ENCODE measurements at regions not wholly inside any gene's neighbourhood (a gene's known extent, or its start where the extent isn't known, plus 50 kb on each side); places are given as distances from the start of the nearest gene placed in this dataset.

GRCh38 chr6:23678626-23679025 lies 447.4 kb upstream of the NRSN1 start:
- TF ChIP-seq ZNF362 (CRISPR knock-in tag; IDR thresholded peaks at IDR 0.05; ENCODE audit: borderline replicate concordance) (no peak), HBP1 (CRISPR knock-in tag; IDR thresholded peaks at IDR 0.05; ENCODE audit: low read depth) (no peak), ZNF792 (CRISPR knock-in tag; IDR thresholded peaks at IDR 0.05) (no peak), HNRNPK (IDR thresholded peaks at IDR 0.05; ENCODE audit: low read depth, low read length, poor library complexity, severe bottlenecking) (no peak), PRDM4 (CRISPR knock-in tag; IDR thresholded peaks at IDR 0.05; ENCODE audit: borderline replicate concordance) (no peak), USF2 (IDR thresholded peaks at IDR 0.05; ENCODE audit: low read depth, low read length) (no peak), USF2 (CRISPR knock-in tag; IDR thresholded peaks at IDR 0.05; ENCODE audit: borderline replicate concordance) (no peak), SMAD3 (CRISPR knock-in tag; IDR thresholded peaks at IDR 0.05) (no peak)

Measured in HepG2 (cell line).